H1 (cell line): ENCODE measurements at regions not wholly inside any gene's neighbourhood (a gene's known extent, or its start where the extent isn't known, plus 50 kb on each side); places are given as distances from the start of the nearest gene placed in this dataset.

Source experiments
- CHD2 ChIP-seq: IDR thresholded peaks from 2 replicates; pipeline ENCODE4 v1.6.1; 2012; ENCODE audit warnings: low read length, improper control_type of control experiment
- E2F6 ChIP-seq: IDR thresholded peaks from 2 replicates; pipeline ENCODE4 v1.6.1; 2012; ENCODE audit warnings: inconsistent platforms
- FOSL1 ChIP-seq: IDR thresholded peaks from 2 replicates; pipeline ENCODE4 v1.6.1; 2011; ENCODE audit warnings: mild to moderate bottlenecking, low read depth, low read length, moderate library complexity; ENCODE audit not compliant: insufficient read depth
- POU5F1 ChIP-seq: IDR thresholded peaks from 2 replicates; pipeline ENCODE4 v1.6.1; 2011; ENCODE audit warnings: low read depth, mild to moderate bottlenecking, low read length, moderate library complexity
- RNF2 ChIP-seq: fragments of 200-900, 300-1000 bp; sonication (generic); IDR thresholded peaks from 2 replicates; pipeline ENCODE4 v1.7.1; 2016; ENCODE audit warnings: borderline replicate concordance, low read depth, mild to moderate bottlenecking, antibody characterized with exemption, low read length; ENCODE audit not compliant: poor library complexity, severe bottlenecking; ENCODE audit errors: missing control alignments
- SP1 ChIP-seq: IDR thresholded peaks from 2 replicates; pipeline ENCODE4 v1.6.1; 2011; ENCODE audit warnings: low read depth, low read length

- TF ChIP-seq RNF2 = no peak
- TF ChIP-seq FOSL1 = no peak
- TF ChIP-seq CHD2 = no peak
- no peak for TF ChIP-seq POU5F1
- TF ChIP-seq SP1 = no peak
- no peak for TF ChIP-seq E2F6
These were observed 339.0 kb downstream of the RFC3 start (continued) for GRCh38 chr13:34156841-34157365.
